Thyroid gland (tissue), 4 donors: ENCODE measurements at regions not wholly inside any gene's neighbourhood (a gene's known extent, or its start where the extent isn't known, plus 50 kb on each side); places are given as distances from the start of the nearest gene placed in this dataset.
A peak's percentile ranks its signal among the peaks of the same experiment; 100 is the strongest.

ENCODE experiments used
- DNase-seq, 2 donors: peaks; one replicate each; pipeline ENCODE4 v3.0.0-alpha.2; 2019
- H3K27ac ChIP-seq, 3 donors: fragments of 200-600 bp; sonication (generic); 1 replicate in 2 of 3; 2 replicates in 1 of 3; pipeline ENCODE4 v1.5.1; 2016 to 2019; ENCODE audit warnings: mild to moderate bottlenecking in 1 of 3, moderate library complexity in 1 of 3
- H3K27me3 ChIP-seq: fragments of 200-600 bp; sonication (generic); one replicate; pipeline ENCODE4 v1.5.1; 2019
- H3K36me3 ChIP-seq, 2 donors: fragments of 200-600 bp; sonication (generic); one replicate each; pipeline ENCODE4 v1.5.1; 2016 to 2019
- H3K4me1 ChIP-seq, 2 donors: fragments of 200-600 bp; sonication (generic); one replicate each; pipeline ENCODE4 v1.5.1; 2017 to 2019
- H3K4me3 ChIP-seq, 3 donors: fragments of 200-600 bp; sonication (generic); replicated peaks in 1 of 3; 1 replicate in 2 of 3; 2 replicates in 1 of 3; pipeline ENCODE4 v1.5.1; 2016; ENCODE audit warnings: mild to moderate bottlenecking in 1 of 3
- H3K9me3 ChIP-seq: fragments of 200-600 bp; sonication (generic); one replicate; pipeline ENCODE4 v1.5.1; 2017
- POLR2A ChIP-seq, 2 donors: fragments of 450-650 bp; IDR thresholded peaks; one replicate each; pipeline ENCODE4 v1.6.1; 2017; ENCODE audit warnings: antibody characterized with exemption in 2 of 2, mild to moderate bottlenecking in 2 of 2, moderate library complexity in 1 of 2
- WGBS, 2 donors: methylation state at CpG; one replicate each; pipeline ENCODE4 v1.1.5; 2017; 5-methylcytosine and 5-hydroxymethylcytosine counted together
- intact Hi-C: fragments of 100-400 bp; cut with DNase I; formaldehyde crosslinking; loops from one replicate; pipeline ENCODE4 v1.15.1; 2023
- TF ChIP-seq, protein P1 (sequence below), 6 experiments: fragments of 200-600 bp in 3 of 6; fragments of 450-650 bp in 3 of 6; sonication (generic) in 3 of 6; IDR thresholded peaks; one replicate each; pipeline ENCODE4 v1.5.1; 2016 to 2019; ENCODE audit warnings: antibody characterized with exemption in 6 of 6, mild to moderate bottlenecking in 2 of 6, inconsistent platforms in 1 of 6, moderate library complexity in 1 of 6

DNA sequence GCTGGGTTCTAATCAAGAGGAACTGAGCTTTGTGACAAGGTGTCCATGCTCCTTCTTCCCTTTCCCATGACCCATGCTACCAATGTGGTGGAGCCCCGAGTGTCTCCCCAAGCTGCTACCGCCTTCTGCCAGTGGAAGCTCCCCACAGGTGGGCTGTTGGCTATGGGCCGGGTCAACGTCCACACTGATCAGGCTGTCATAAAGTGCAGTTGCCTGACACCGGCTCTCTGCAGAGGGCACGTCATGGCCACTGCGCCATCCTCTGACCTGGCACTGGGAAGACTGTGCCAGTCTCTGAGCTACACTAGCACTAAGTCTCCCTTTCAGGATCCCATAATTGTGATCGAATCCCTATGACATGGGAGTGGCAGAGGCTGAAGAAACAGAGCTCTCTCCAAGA, 192.3 kb downstream of the USP12 start:
- DNase-seq = no peak
- 80 to 100% methylated on average over 2 to 7 of the region's 8 CpGs for WGBS, 2 donors
- H3K27me3 ChIP-seq = no peaks in the 10 kb centered on the region
- no peak overlapping the region for H3K4me3 ChIP-seq
- H3K4me1 ChIP-seq = no peaks in the 10 kb centered on the region
- H3K27ac ChIP-seq = no peak overlapping the region
- TF ChIP-seq, protein P1, sequence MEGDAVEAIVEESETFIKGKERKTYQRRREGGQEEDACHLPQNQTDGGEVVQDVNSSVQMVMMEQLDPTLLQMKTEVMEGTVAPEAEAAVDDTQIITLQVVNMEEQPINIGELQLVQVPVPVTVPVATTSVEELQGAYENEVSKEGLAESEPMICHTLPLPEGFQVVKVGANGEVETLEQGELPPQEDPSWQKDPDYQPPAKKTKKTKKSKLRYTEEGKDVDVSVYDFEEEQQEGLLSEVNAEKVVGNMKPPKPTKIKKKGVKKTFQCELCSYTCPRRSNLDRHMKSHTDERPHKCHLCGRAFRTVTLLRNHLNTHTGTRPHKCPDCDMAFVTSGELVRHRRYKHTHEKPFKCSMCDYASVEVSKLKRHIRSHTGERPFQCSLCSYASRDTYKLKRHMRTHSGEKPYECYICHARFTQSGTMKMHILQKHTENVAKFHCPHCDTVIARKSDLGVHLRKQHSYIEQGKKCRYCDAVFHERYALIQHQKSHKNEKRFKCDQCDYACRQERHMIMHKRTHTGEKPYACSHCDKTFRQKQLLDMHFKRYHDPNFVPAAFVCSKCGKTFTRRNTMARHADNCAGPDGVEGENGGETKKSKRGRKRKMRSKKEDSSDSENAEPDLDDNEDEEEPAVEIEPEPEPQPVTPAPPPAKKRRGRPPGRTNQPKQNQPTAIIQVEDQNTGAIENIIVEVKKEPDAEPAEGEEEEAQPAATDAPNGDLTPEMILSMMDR (IDR thresholded peaks at IDR 0.05) = no peak
- TF ChIP-seq POLR2A (IDR thresholded peaks at IDR 0.05) = no peak
- intact Hi-C loops = no loop called here
- no peaks in the 10 kb centered on the region for H3K9me3 ChIP-seq
- H3K36me3 ChIP-seq = no peaks in the 10 kb centered on the region

DNA sequence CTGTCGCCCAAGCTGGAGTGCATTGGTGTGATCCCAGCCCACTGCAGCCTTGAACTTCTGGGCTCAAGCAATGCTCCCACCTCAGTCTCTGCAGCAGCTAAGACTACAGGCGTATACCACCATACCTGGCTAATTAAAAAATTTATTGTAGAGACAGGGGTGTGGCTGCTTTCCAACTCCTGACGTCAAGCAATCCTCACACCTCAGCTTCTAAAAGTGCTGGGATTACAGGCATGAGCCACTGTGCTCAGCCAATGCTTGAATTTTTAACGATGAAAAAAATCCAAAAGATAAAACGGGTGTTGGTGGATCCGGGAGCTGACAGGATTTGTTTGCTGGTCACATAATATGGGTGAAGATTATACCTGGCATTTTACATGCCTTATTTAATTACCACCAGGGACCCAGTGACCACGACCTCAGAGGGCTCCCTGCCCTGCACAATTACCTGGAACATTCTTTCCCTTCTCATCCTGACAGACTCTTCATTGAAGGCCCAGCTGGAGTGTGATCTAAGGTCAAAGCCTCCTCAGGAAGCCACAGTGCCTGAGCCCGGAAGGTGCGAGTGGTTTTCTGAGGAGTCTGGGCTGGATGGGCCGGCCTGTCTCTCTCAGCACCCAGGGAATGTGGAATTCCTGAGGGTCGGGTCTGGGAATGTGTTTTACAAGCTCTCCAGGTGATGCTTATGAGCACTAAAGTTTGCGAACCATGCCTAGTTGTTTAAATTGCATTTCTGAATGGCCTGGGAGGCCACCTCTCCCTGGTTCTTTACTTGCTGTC, 193.3 kb downstream of the USP12 start:
- Histone ChIP-seq H3K9me3 (no peaks in the 10 kb centered on the region), H3K4me3 (no peak overlapping the region), H3K27ac (no peak overlapping the region), H3K36me3 (no peaks in the 10 kb centered on the region), H3K4me1 (no peaks in the 10 kb centered on the region), H3K27me3 (no peaks in the 10 kb centered on the region)
- DNase-seq = peak; percentile 8 to 16
- WGBS, 2 donors = 40 to 54% methylated on average over 12 of the region's 12 CpGs
- intact Hi-C loops = no loop called here
- TF ChIP-seq, protein P1 (IDR thresholded peaks at IDR 0.05) = no peak
- no peak for TF ChIP-seq POLR2A (IDR thresholded peaks at IDR 0.05)

DNA sequence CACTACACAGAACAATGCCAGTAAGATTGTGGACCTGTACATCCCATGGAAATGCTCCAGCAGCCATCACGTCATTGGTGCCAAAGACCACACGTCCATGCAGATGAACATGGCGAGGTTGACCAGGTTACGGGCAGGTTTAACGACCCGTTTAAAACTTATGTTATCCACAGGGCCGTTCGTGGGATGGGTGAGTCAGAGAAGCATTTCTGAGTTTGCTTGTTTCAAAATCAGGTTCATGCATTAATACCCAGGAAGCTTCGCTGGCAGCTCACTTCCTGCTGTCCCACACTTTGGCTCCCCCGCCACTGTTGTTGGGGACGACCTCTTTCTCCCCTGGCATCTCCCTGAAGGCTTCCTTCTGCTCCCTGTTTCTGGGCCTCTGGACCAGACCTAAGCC, 194.1 kb downstream of the USP12 start:
- TF ChIP-seq, protein P1 (IDR thresholded peaks at IDR 0.05) = no peak
- TF ChIP-seq POLR2A (IDR thresholded peaks at IDR 0.05) = no peak
- intact Hi-C loops = no loop called here
- H3K4me1 ChIP-seq = no peaks in the 10 kb centered on the region
- no peak overlapping the region for H3K4me3 ChIP-seq
- H3K36me3 ChIP-seq = no peaks in the 10 kb centered on the region
- H3K27ac ChIP-seq = no peak overlapping the region
- whole genome bisulfite sequencing, 2 donors = 49% methylated on average over 11 of the region's 11 CpGs
- no peaks in the 10 kb centered on the region for H3K27me3 ChIP-seq
- DNase-seq = no peak
- no peaks in the 10 kb centered on the region for H3K9me3 ChIP-seq

DNA sequence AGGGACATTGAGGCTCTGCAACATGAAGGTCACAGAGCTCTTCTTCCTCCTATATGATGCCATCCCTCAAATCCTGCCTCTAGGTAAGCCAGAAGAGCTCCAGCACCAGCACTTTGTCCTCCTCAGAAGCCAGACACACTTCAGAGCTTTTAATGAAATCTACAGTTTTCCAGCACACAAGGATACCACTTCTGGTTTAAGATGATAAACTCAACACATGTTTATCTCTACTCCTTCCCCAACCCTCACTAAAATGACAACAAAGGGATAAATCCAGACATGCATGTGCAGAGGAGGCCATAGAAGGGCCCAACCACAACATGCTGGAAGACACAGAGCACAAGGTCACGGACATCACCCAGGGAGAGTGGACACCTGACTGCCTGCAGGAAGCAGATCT, 195.3 kb downstream of the USP12 start:
- Histone ChIP-seq H3K36me3 (no peaks in the 10 kb centered on the region), H3K27ac (no peak overlapping the region), H3K4me3 (no peak overlapping the region), H3K9me3 (no peaks in the 10 kb centered on the region), H3K27me3 (no peaks in the 10 kb centered on the region), H3K4me1 (no peaks in the 10 kb centered on the region)
- intact Hi-C loops = no loop called here
- DNase-seq = no peak
- TF ChIP-seq, protein P1 (IDR thresholded peaks at IDR 0.05) = no peak
- TF ChIP-seq POLR2A (IDR thresholded peaks at IDR 0.05) = no peak
- 80 to 93% methylated on average over 1 of the region's 1 CpG for WGBS, 2 donors

DNA sequence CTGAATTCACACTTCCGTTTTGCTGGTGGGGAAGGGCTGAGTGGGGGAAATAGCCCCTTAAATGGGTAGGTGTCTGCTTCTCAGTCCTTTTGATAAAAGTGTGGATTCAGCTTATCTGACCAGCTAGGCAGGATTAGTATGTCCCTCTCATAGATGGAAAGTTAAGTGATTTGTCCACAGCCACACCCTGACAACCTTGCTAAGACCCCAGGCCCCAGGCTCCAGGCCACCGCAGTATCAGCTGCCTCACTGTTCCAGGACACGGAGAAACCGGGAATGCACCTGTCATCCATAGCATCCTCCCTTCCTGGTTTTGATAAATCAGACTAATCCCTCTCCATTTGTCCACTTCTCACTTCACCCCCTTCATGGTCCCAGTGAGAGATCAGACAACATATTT, 197.7 kb downstream of the USP12 start:
- DNase-seq = no peak
- intact Hi-C loops = no loop called here
- 66 to 85% methylated on average over 4 of the region's 4 CpGs for WGBS, 2 donors
- Histone ChIP-seq H3K4me3 (no peak overlapping the region), H3K27me3 (no peaks in the 10 kb centered on the region), H3K36me3 (no peaks in the 10 kb centered on the region), H3K27ac (no peak overlapping the region), H3K9me3 (no peaks in the 10 kb centered on the region), H3K4me1 (no peaks in the 10 kb centered on the region)
- TF ChIP-seq POLR2A (IDR thresholded peaks at IDR 0.05) = no peak
- TF ChIP-seq, protein P1 (IDR thresholded peaks at IDR 0.05) = no peak
